ENCODE measurements at regions not wholly inside any gene's neighbourhood (a gene's known extent, or its start where the extent isn't known, plus 50 kb on each side); places are given as distances from the start of the nearest gene placed in this dataset.

GRCh38 chr3:95759614-95760301, 1054.6 kb upstream of the EPHA6 start:
- no peak for DNase-seq (ENCODE audit: extremely low spot score)
- no peak for TF ChIP-seq CTCF (IDR thresholded peaks at IDR 0.05; ENCODE audit: control extremely low read depth, extremely low read depth, low read depth, missing control alignments)
- ChIA-PET POLR2A (no interaction called here), CTCF (no interaction called here)

GRCh38 chr3:95775486-95776094, 1038.8 kb upstream of the EPHA6 start:
- POLR2A ChIA-PET, result no interaction called here
- no peak for DNase-seq (ENCODE audit: extremely low spot score)
- no peak for TF ChIP-seq CTCF (IDR thresholded peaks at IDR 0.05; ENCODE audit: control extremely low read depth, extremely low read depth, low read depth, missing control alignments)
- CTCF ChIA-PET, result no interaction called here

GRCh38 chr3:95781598-95781997, 1032.8 kb upstream of the EPHA6 start:
- POLR2A ChIA-PET, result no interaction called here
- no peak for TF ChIP-seq CTCF (IDR thresholded peaks at IDR 0.05; ENCODE audit: control extremely low read depth, extremely low read depth, low read depth, missing control alignments)
- CTCF ChIA-PET, result interaction anchor here (1.3 kb wide), 1 partner anchor 15 kb away, joined by 3 read pairs; no protein-coding TSS in a partner anchor
- DNase-seq (ENCODE audit: extremely low spot score), result no peak

DNA sequence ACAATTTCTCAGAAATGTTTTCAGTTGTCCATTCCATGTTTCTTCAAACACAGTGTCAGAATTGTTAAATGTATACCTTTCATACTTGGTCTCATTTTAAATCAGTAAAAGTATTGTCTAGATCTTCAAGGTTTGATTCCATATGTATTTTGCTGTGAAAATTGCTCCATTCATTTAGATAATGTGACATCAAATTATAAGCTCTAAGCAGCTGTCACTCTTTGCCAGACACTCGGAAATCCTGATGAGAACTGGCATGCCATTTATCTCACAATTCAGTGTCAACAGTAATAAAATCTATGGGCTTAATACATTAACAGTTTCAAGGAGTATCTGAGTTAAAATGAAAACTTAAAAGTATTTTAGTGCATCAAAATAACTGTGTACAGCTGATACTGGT, 1025.3 kb upstream of the EPHA6 start:
- TF ChIP-seq CTCF (IDR thresholded peaks at IDR 0.05; ENCODE audit: control extremely low read depth, extremely low read depth, low read depth, missing control alignments), result no peak
- ChIA-PET CTCF (no interaction called here), POLR2A (no interaction called here)
- DNase-seq (ENCODE audit: extremely low spot score), result no peak

- no peak for TF ChIP-seq CTCF (IDR thresholded peaks at IDR 0.05; ENCODE audit: control extremely low read depth, extremely low read depth, low read depth, missing control alignments)
- POLR2A ChIA-PET, result no interaction called here
- CTCF ChIA-PET, result interaction anchor here (1.2 to 1.4 kb wide), 2 partner anchors 10 to 16 kb away, joined by 3 read pairs; no protein-coding TSS in a partner anchor
- DNase-seq (ENCODE audit: extremely low spot score), result no peak
Measured at GRCh38 chr3:95797081-95797480, 1017.3 kb upstream of the EPHA6 start.

DNA sequence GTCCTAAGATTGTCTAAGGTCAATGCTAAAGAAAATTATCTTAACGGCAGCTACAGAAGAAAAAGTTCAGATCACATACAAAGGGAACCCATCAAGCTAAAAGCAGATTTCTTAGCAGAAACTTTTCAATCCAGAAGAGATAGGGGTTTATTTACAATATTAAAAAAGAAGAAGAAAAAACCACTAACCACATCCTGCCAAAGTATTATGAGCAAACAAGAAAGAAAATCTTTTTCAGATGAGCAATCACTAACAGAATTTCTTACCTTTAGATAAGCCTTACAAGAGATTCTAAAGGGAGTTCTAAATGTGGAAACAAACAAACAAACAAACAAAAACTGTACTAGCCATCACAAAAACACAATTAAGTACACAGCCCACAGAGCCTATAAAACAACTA, 1015.8 kb upstream of the EPHA6 start:
- ChIA-PET POLR2A (no interaction called here), CTCF (no interaction called here)
- DNase-seq (ENCODE audit: extremely low spot score), result no peak
- no peak for TF ChIP-seq CTCF (IDR thresholded peaks at IDR 0.05; ENCODE audit: control extremely low read depth, extremely low read depth, low read depth, missing control alignments)

Data from GM10248 (cell line).